ENCODE measurements at regions not wholly inside any gene's neighbourhood (a gene's known extent, or its start where the extent isn't known, plus 50 kb on each side); places are given as distances from the start of the nearest gene placed in this dataset.

GRCh38 chr19:30791088-30791487 is 418.9 kb downstream of the ZNF536 start:
- DNase-seq (ENCODE audit: low spot score in 2 of 2), result peak in 1 of 2 donors; percentile 75
- no peak for TF ChIP-seq CTCF (IDR thresholded peaks at IDR 0.05)
- Histone ChIP-seq H3K4me1 (peaks cover 3% of the 10 kb centered on the region), H3K36me3 (no peaks in the 10 kb centered on the region), H3K9me3 (no peaks in the 10 kb centered on the region), H3K27me3 (peaks cover 9% of the 10 kb centered on the region), H3K4me3 (no peak overlapping the region), H3K27ac (peak overlapping the region; percentile 20)
- WGBS, result 51% methylated on average over 13 of the region's 13 CpGs

- Histone ChIP-seq H3K27ac (no peak overlapping the region), H3K4me1 (peaks cover 3% of the 10 kb centered on the region), H3K36me3 (no peaks in the 10 kb centered on the region), H3K27me3 (peaks cover 4% of the 10 kb centered on the region), H3K4me3 (no peak overlapping the region), H3K9me3 (no peaks in the 10 kb centered on the region)
- TF ChIP-seq EP300 (IDR thresholded peaks at IDR 0.05) (no peak), POLR2AphosphoS5 (IDR thresholded peaks at IDR 0.05) (no peak), CTCF (IDR thresholded peaks at IDR 0.05) (no peak), POLR2A (IDR thresholded peaks at IDR 0.05) (no peak)
- peak in 1 of 2 donors; percentile 52 for DNase-seq (ENCODE audit: low spot score in 2 of 2)
- WGBS, result 90% methylated on average over 3 of the region's 3 CpGs
These were observed 418.0 kb downstream of the ZNF536 start for GRCh38 chr19:30790056-30790680.

- TF ChIP-seq POLR2A (IDR thresholded peaks at IDR 0.05) (no peak), CTCF (IDR thresholded peaks at IDR 0.05) (no peak), POLR2AphosphoS5 (IDR thresholded peaks at IDR 0.05) (no peak), EP300 (IDR thresholded peaks at IDR 0.05) (no peak)
- DNase-seq (ENCODE audit: low spot score in 2 of 2), result no peak
- 86% methylated on average over 5 of the region's 5 CpGs for WGBS
- Histone ChIP-seq H3K27ac (no peak overlapping the region), H3K9me3 (no peaks in the 10 kb centered on the region), H3K4me1 (peaks cover 3% of the 10 kb centered on the region), H3K27me3 (peaks cover 4% of the 10 kb centered on the region), H3K4me3 (no peak overlapping the region), H3K36me3 (no peaks in the 10 kb centered on the region)
These were observed 416.1 kb downstream of the ZNF536 start for GRCh38 chr19:30788105-30788765.

GRCh38 chr19:30785458-30786137 is 413.4 kb downstream of the ZNF536 start:
- 71% methylated on average over 5 of the region's 5 CpGs for WGBS
- no peaks in the 10 kb centered on the region for H3K36me3 ChIP-seq
- DNase-seq (ENCODE audit: low spot score in 2 of 2), result no peak
- H3K27ac ChIP-seq, result no peak overlapping the region
- H3K4me1 ChIP-seq, result peaks cover 6% of the 10 kb centered on the region
- H3K27me3 ChIP-seq, result peaks cover 5% of the 10 kb centered on the region
- no peaks in the 10 kb centered on the region for H3K9me3 ChIP-seq
- no peak overlapping the region for H3K4me3 ChIP-seq
- TF ChIP-seq POLR2AphosphoS5 (IDR thresholded peaks at IDR 0.05) (no peak), CTCF (IDR thresholded peaks at IDR 0.05) (no peak), POLR2A (IDR thresholded peaks at IDR 0.05) (no peak), EP300 (IDR thresholded peaks at IDR 0.05) (no peak)

GRCh38 chr19:30784850-30785457 is 412.8 kb downstream of the ZNF536 start:
- TF ChIP-seq POLR2A (IDR thresholded peaks at IDR 0.05), result no peak
- TF ChIP-seq CTCF (IDR thresholded peaks at IDR 0.05), result peak; percentile 5 to 64
- peaks cover 7% of the 10 kb centered on the region for H3K4me1 ChIP-seq
- WGBS, result 65% methylated on average over 12 of the region's 12 CpGs
- peak in 1 of 2 donors; percentile 77 for DNase-seq (ENCODE audit: low spot score in 2 of 2)
- H3K4me3 ChIP-seq, result no peak overlapping the region
- H3K9me3 ChIP-seq, result no peaks in the 10 kb centered on the region
- peaks cover 5% of the 10 kb centered on the region for H3K27me3 ChIP-seq
- H3K36me3 ChIP-seq, result no peaks in the 10 kb centered on the region
- no peak overlapping the region for H3K27ac ChIP-seq
